Muscle of back (tissue), 3 donors: ENCODE measurements at regions not wholly inside any gene's neighbourhood (a gene's known extent, or its start where the extent isn't known, plus 50 kb on each side); places are given as distances from the start of the nearest gene placed in this dataset.
A peak's percentile ranks its signal among the peaks of the same experiment; 100 is the strongest.
"Not testable (repeated sequence)": the region's sequence is repeated elsewhere in the genome, so short reads cannot be mapped to it uniquely, and the experiment has no call there.

Experiments used
- DNase-seq, 3 donors: peaks; one replicate each; pipeline versions ENCODE4 v3.0.0 to v3.0.0-alpha.2; 2013

GRCh38 chr22:49351761-49352227 lies 475.9 kb downstream of the BRD1 start:
- DNase-seq = no peak

- DNase-seq = no peak
Measured at GRCh38 chr22:49350441-49351121, 477.1 kb downstream of the BRD1 start.

GRCh38 chr22:49349841-49350381 lies 477.8 kb downstream of the BRD1 start:
- DNase-seq = peak in 1 of 3 donors; percentile 7

- no peak for DNase-seq
Measured at GRCh38 chr22:49349181-49349835, 478.4 kb downstream of the BRD1 start.

GRCh38 chr22:49348631-49349030 lies 479.0 kb downstream of the BRD1 start:
- DNase-seq = no peak

- no peak for DNase-seq
Measured at GRCh38 chr22:49347376-49347775, 480.3 kb downstream of the BRD1 start.

- no peak for DNase-seq
Measured at GRCh38 chr22:49345896-49346295, 481.8 kb downstream of the BRD1 start.

GRCh38 chr22:49344656-49345055 lies 483.0 kb downstream of the BRD1 start:
- peak in 1 of 3 donors; percentile 12 for DNase-seq

- no peak for DNase-seq
Measured at GRCh38 chr22:49344161-49344560, 483.5 kb downstream of the BRD1 start.

- no peak for DNase-seq
Measured at GRCh38 chr22:49340406-49340805, 487.3 kb downstream of the BRD1 start.

GRCh38 chr22:49336483-49336882 lies 491.2 kb downstream of the BRD1 start:
- DNase-seq = not testable (repeated sequence)

- DNase-seq = no peak
Measured at GRCh38 chr22:49334976-49335375, 492.7 kb downstream of the BRD1 start.

- no peak for DNase-seq
Measured at GRCh38 chr22:49334449-49334789, 493.3 kb downstream of the BRD1 start.

GRCh38 chr22:49333206-49333605 lies 494.5 kb downstream of the BRD1 start:
- no peak for DNase-seq

- DNase-seq = no peak
Measured at GRCh38 chr22:49332691-49333090, 495.0 kb downstream of the BRD1 start.

GRCh38 chr22:49331878-49332277 lies 495.8 kb downstream of the BRD1 start:
- DNase-seq = no peak

GRCh38 chr22:49331223-49331815 lies 496.4 kb downstream of the BRD1 start:
- DNase-seq = no peak

- no peak for DNase-seq
Measured at GRCh38 chr22:49330421-49331222, 497.1 kb downstream of the BRD1 start.

GRCh38 chr22:49329636-49330035 lies 498.0 kb downstream of the BRD1 start:
- no peak for DNase-seq

- no peak for DNase-seq
Measured at GRCh38 chr22:49328630-49329405, 498.9 kb downstream of the BRD1 start.

- DNase-seq = no peak
Measured at GRCh38 chr22:49328118-49328475, 499.6 kb downstream of the BRD1 start.
